ENCODE measurements at regions not wholly inside any gene's neighbourhood (a gene's known extent, or its start where the extent isn't known, plus 50 kb on each side); places are given as distances from the start of the nearest gene placed in this dataset.

DNA sequence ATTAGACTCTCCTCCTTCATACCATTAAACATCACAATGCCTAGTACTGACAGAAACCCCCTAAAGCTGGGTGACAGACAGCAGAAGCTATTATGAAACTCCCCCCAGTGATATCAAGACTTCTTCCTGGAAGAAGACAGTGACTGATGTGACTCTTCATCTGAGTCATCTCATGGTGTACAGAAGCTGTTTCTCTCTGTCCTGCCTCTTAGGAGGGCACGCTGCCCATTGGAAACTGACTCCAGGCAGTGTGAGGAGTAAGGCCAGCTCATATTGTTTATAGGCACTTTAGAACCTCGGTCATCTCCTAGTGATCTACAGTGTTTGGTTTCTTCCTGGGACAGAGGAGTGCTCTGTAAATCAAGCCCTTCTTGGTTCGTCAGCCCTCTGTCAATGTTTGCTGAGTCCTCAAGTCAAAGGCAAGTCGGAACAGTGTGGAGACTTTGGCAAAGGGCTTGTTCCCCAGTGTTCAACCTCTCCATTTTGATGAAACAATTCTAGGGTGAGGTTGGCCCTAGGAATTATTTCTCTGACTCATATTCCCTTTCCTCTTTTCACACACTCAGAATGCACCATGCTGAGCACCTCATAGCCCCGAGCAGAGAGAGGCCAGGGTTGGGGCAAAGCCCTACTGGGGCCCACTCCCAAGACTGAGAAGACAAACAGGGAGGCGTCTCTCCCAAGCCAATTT is 172.5 kb upstream of the TMEM45B start:
- no peak overlapping the region for H3K27ac ChIP-seq (ENCODE audit: low read length in 2 of 2)
- Mint-ChIP-seq H3K27me3 (no peaks in the 10 kb centered on the region), H3K27ac (no peak overlapping the region), H3K9me3 (ENCODE audit: insufficient read depth) (no peaks in the 10 kb centered on the region), H3K4me1 (no peaks in the 10 kb centered on the region), H3K4me3 (no peak overlapping the region)
- H3K4me3 ChIP-seq (ENCODE audit: control extremely low read depth in 1 of 5, extremely low read depth in 1 of 5, insufficient read depth in 1 of 5, low read depth in 2 of 5, low read length in 4 of 5) = no peak overlapping the region
- H3K9me3 ChIP-seq (ENCODE audit: control extremely low read depth in 1 of 3, control insufficient read depth in 2 of 3, insufficient read depth in 1 of 3, low read length in 2 of 3) = no peaks in the 10 kb centered on the region
- 69% methylated on average over 3 of the region's 6 CpGs for WGBS (ENCODE audit: insufficient coverage)
- TF ChIP-seq EZH2 (IDR thresholded peaks at IDR 0.05; ENCODE audit: borderline replicate concordance, insufficient read depth, low read depth, low read length, poor library complexity, severe bottlenecking) = no peak
- no peak for TF ChIP-seq CTCF (IDR thresholded peaks at IDR 0.05)
- no peaks in the 10 kb centered on the region for H3K36me3 ChIP-seq (replicated peaks in 1 of 2; ENCODE audit: control extremely low read depth in 1 of 2, control insufficient read depth in 1 of 2, extremely low read depth in 1 of 2, insufficient read depth in 2 of 2, low read length in 1 of 2)
- H3K27me3 ChIP-seq (replicated peaks in 1 of 4; ENCODE audit: control extremely low read depth in 1 of 4, control insufficient read depth in 3 of 4, insufficient read depth in 4 of 4, low read length in 3 of 4) = no peaks in the 10 kb centered on the region
- no peak overlapping the region for H3K4me2 ChIP-seq (replicated peaks; ENCODE audit: low read depth, low read length, poor library complexity, severe bottlenecking)
- H3K9ac ChIP-seq (ENCODE audit: low read length) = no peak overlapping the region
- H4K20me1 ChIP-seq (ENCODE audit: control insufficient read depth, insufficient read depth, low read length, poor library complexity, severe bottlenecking) = no peaks in the 10 kb centered on the region
- ATAC-seq (ENCODE audit: low read depth) (no peak), DNase-seq (no peak)
- no peak overlapping the region for H2AFZ ChIP-seq (ENCODE audit: insufficient read depth, low read depth, low read length, poor library complexity, severe bottlenecking)
- ChIA-PET POLR2A (no interaction called here), CTCF (no interaction called here)
- H3K4me1 ChIP-seq (ENCODE audit: control insufficient read depth in 2 of 2, insufficient read depth in 2 of 2, low read length in 2 of 2) = no peaks in the 10 kb centered on the region
- intact Hi-C loops (cut with micrococcal nuclease) = no loop called here
- no peaks in the 10 kb centered on the region for H3K79me2 ChIP-seq (ENCODE audit: control insufficient read depth, insufficient read depth, low read length)

DNA sequence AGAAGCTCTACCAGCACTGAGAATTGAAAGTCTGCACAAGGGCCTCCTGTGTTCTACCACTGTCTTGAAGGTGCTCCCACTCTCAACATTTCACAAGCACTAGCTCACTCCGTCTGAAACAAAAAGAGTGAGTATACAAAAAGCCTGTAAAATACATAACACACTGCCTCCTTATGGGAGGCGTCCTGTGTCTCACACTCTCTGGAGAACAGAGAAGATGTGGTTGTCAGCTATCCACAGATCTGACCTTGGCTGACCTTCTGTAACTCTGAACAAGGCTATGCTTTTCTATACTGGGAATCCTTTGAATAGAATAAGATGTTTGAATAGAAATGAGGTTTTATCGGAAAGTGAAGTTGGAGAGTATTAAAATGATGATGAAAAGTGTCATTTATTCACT is 171.3 kb upstream of the TMEM45B start:
- Histone ChIP-seq H4K20me1 (ENCODE audit: control insufficient read depth, insufficient read depth, low read length, poor library complexity, severe bottlenecking) (no peaks in the 10 kb centered on the region), H3K4me2 (replicated peaks; ENCODE audit: low read depth, low read length, poor library complexity, severe bottlenecking) (no peak overlapping the region), H2AFZ (ENCODE audit: insufficient read depth, low read depth, low read length, poor library complexity, severe bottlenecking) (no peak overlapping the region), H3K9ac (ENCODE audit: low read length) (no peak overlapping the region), H3K9me3 (ENCODE audit: control extremely low read depth in 1 of 3, control insufficient read depth in 2 of 3, insufficient read depth in 1 of 3, low read length in 2 of 3) (no peaks in the 10 kb centered on the region), H3K36me3 (replicated peaks in 1 of 2; ENCODE audit: control extremely low read depth in 1 of 2, control insufficient read depth in 1 of 2, extremely low read depth in 1 of 2, insufficient read depth in 2 of 2, low read length in 1 of 2) (no peaks in the 10 kb centered on the region), H3K4me1 (ENCODE audit: control insufficient read depth in 2 of 2, insufficient read depth in 2 of 2, low read length in 2 of 2) (no peaks in the 10 kb centered on the region), H3K27ac (ENCODE audit: low read length in 2 of 2) (no peak overlapping the region), H3K79me2 (ENCODE audit: control insufficient read depth, insufficient read depth, low read length) (no peaks in the 10 kb centered on the region), H3K4me3 (ENCODE audit: control extremely low read depth in 1 of 5, extremely low read depth in 1 of 5, insufficient read depth in 1 of 5, low read depth in 2 of 5, low read length in 4 of 5) (no peak overlapping the region), H3K27me3 (replicated peaks in 1 of 4; ENCODE audit: control extremely low read depth in 1 of 4, control insufficient read depth in 3 of 4, insufficient read depth in 4 of 4, low read length in 3 of 4) (no peaks in the 10 kb centered on the region)
- ATAC-seq (ENCODE audit: low read depth) = no peak
- Mint-ChIP-seq H3K4me3 (no peak overlapping the region), H3K4me1 (no peaks in the 10 kb centered on the region), H3K27me3 (no peaks in the 10 kb centered on the region), H3K9me3 (ENCODE audit: insufficient read depth) (no peaks in the 10 kb centered on the region), H3K27ac (no peak overlapping the region)
- DNase-seq = no peak
- ChIA-PET CTCF (no interaction called here), POLR2A (no interaction called here)
- TF ChIP-seq EZH2 (IDR thresholded peaks at IDR 0.05; ENCODE audit: borderline replicate concordance, insufficient read depth, low read depth, low read length, poor library complexity, severe bottlenecking) (no peak), CTCF (IDR thresholded peaks at IDR 0.05) (no peak)
- intact Hi-C loops (cut with micrococcal nuclease) = no loop called here
- 100% methylated on average over 1 of the region's 3 CpGs for WGBS (ENCODE audit: insufficient coverage)

All from B cell (primary cell).